ENCODE measurements at regions not wholly inside any gene's neighbourhood (a gene's known extent, or its start where the extent isn't known, plus 50 kb on each side); places are given as distances from the start of the nearest gene placed in this dataset.

GRCh38 chr12:88801227-88802095, 221.2 kb upstream of the KITLG start:
- Histone ChIP-seq H3K27ac (ENCODE audit: low read depth in 1 of 2, low read length in 1 of 2) (no peak overlapping the region), H3K36me3 (ENCODE audit: control insufficient read depth in 4 of 4, insufficient read depth in 4 of 4, low read length in 4 of 4) (no peaks in the 10 kb centered on the region), H3K27me3 (ENCODE audit: control insufficient read depth in 3 of 3, insufficient read depth in 3 of 3, low read length in 2 of 3) (no peaks in the 10 kb centered on the region), H3K4me3 (no peak overlapping the region), H3K9me3 (ENCODE audit: control insufficient read depth in 4 of 4, insufficient read depth in 3 of 4, low read length in 3 of 4) (peaks cover 0 to 3% (median 0%) of the 10 kb centered on the region in 4 donors), H3K9ac (ENCODE audit: insufficient read depth in 1 of 2, low read length in 2 of 2) (no peak overlapping the region), H3K4me1 (ENCODE audit: control insufficient read depth in 5 of 5, insufficient read depth in 5 of 5, low read length in 5 of 5) (no peaks in the 10 kb centered on the region)
- ATAC-seq (ENCODE audit: insufficient read depth, low FRiP score) (no peak), DNase-seq (peak in 2 of 3 donors; percentile 2 to 21)
- 67 to 76% methylated on average over 1 of the region's 1 CpG for WGBS, 2 donors
- TF ChIP-seq CTCF (IDR thresholded peaks at IDR 0.05; ENCODE audit: control extremely low read depth, extremely low read depth) = no peak

GRCh38 chr12:88793096-88793495, 212.8 kb upstream of the KITLG start:
- H3K9ac ChIP-seq (ENCODE audit: insufficient read depth in 1 of 2, low read length in 2 of 2) = no peak overlapping the region
- H3K27me3 ChIP-seq (ENCODE audit: control insufficient read depth in 3 of 3, insufficient read depth in 3 of 3, low read length in 2 of 3) = no peaks in the 10 kb centered on the region
- H3K9me3 ChIP-seq (ENCODE audit: control insufficient read depth in 4 of 4, insufficient read depth in 3 of 4, low read length in 3 of 4) = peaks cover 0 to 13% (median 7%) of the 10 kb centered on the region in 4 donors
- no peak overlapping the region for H3K27ac ChIP-seq (ENCODE audit: low read depth in 1 of 2, low read length in 1 of 2)
- ATAC-seq (ENCODE audit: insufficient read depth, low FRiP score) (no peak), DNase-seq (no peak)
- H3K4me1 ChIP-seq (ENCODE audit: control insufficient read depth in 5 of 5, insufficient read depth in 5 of 5, low read length in 5 of 5) = no peaks in the 10 kb centered on the region
- TF ChIP-seq CTCF (IDR thresholded peaks at IDR 0.05; ENCODE audit: control extremely low read depth, extremely low read depth) = no peak
- H3K4me3 ChIP-seq = no peak overlapping the region
- H3K36me3 ChIP-seq (ENCODE audit: control insufficient read depth in 4 of 4, insufficient read depth in 4 of 4, low read length in 4 of 4) = no peaks in the 10 kb centered on the region

- Histone ChIP-seq H3K4me3 (no peak overlapping the region), H3K36me3 (ENCODE audit: control insufficient read depth in 4 of 4, insufficient read depth in 4 of 4, low read length in 4 of 4) (no peaks in the 10 kb centered on the region), H3K9me3 (ENCODE audit: control insufficient read depth in 4 of 4, insufficient read depth in 3 of 4, low read length in 3 of 4) (peaks cover 0 to 13% (median 5%) of the 10 kb centered on the region in 4 donors), H3K9ac (ENCODE audit: insufficient read depth in 1 of 2, low read length in 2 of 2) (no peak overlapping the region), H3K27ac (ENCODE audit: low read depth in 1 of 2, low read length in 1 of 2) (no peak overlapping the region), H3K4me1 (ENCODE audit: control insufficient read depth in 5 of 5, insufficient read depth in 5 of 5, low read length in 5 of 5) (no peaks in the 10 kb centered on the region), H3K27me3 (ENCODE audit: control insufficient read depth in 3 of 3, insufficient read depth in 3 of 3, low read length in 2 of 3) (no peaks in the 10 kb centered on the region)
- ATAC-seq (ENCODE audit: insufficient read depth, low FRiP score) = no peak
- DNase-seq = no peak
- 67 to 94% methylated on average over 1 of the region's 1 CpG for WGBS, 2 donors
- no peak for TF ChIP-seq CTCF (IDR thresholded peaks at IDR 0.05; ENCODE audit: control extremely low read depth, extremely low read depth)
Observed at GRCh38 chr12:88790231-88790630, 210.0 kb upstream of the KITLG start.

Measured in lung (tissue), 11 donors.